Omental fat pad (tissue), 3 donors: ENCODE measurements at regions not wholly inside any gene's neighbourhood (a gene's known extent, or its start where the extent isn't known, plus 50 kb on each side); places are given as distances from the start of the nearest gene placed in this dataset.
"Not testable (repeated sequence)": the region's sequence is repeated elsewhere in the genome, so short reads cannot be mapped to it uniquely, and the experiment has no call there.

Source experiments
- ATAC-seq: fragments of 150-250 bp; one replicate; pipeline ENCODE4 v1.9.1; 2016; ENCODE audit warnings: mild to moderate bottlenecking, moderate library complexity; ENCODE audit not compliant: low FRiP score
- DNase-seq: peaks from one replicate; pipeline ENCODE4 v3.0.0-alpha.2; 2019; ENCODE audit warnings: low spot score
- TF ChIP-seq, protein P1 (sequence below), 3 donors: fragments of 450-650 bp; IDR thresholded peaks; one replicate each; pipeline ENCODE4 v1.5.1; 2016 to 2017; ENCODE audit warnings: antibody characterized with exemption in 3 of 3, mild to moderate bottlenecking in 3 of 3, moderate library complexity in 2 of 3

DNA sequence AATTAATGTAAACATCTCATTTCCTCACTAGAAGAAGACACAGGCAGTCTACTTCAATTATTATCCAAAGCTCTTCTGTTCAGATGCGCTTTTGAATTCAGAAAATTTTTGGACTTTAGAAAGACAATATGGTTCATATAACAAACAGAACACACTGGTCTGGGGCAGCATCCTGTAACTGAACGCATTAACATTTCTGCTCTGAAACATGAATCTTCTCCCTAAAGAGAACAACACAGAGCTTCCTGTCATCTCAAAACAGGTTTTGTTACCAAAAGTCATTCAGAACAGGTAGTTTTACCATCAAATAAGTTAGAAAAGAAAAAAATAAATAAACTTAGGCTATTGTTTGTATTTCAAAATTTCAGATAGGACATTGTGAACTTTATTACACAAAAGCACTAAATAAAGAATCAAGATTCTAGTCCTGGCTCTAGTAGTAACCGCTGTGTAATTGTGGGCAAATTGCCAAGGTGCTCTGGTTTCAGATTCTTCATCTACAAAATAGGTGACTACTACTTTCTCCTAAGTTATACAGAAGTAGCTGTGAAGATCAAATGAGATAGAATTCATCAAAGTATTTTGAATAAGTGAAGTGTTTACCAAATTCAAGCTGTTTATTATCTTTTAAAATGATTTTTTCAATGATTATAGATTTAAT is 252.3 kb upstream of the RASGEF1B start:
- no peak for DNase-seq
- no peak for ATAC-seq
- TF ChIP-seq, protein P1, sequence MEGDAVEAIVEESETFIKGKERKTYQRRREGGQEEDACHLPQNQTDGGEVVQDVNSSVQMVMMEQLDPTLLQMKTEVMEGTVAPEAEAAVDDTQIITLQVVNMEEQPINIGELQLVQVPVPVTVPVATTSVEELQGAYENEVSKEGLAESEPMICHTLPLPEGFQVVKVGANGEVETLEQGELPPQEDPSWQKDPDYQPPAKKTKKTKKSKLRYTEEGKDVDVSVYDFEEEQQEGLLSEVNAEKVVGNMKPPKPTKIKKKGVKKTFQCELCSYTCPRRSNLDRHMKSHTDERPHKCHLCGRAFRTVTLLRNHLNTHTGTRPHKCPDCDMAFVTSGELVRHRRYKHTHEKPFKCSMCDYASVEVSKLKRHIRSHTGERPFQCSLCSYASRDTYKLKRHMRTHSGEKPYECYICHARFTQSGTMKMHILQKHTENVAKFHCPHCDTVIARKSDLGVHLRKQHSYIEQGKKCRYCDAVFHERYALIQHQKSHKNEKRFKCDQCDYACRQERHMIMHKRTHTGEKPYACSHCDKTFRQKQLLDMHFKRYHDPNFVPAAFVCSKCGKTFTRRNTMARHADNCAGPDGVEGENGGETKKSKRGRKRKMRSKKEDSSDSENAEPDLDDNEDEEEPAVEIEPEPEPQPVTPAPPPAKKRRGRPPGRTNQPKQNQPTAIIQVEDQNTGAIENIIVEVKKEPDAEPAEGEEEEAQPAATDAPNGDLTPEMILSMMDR (IDR thresholded peaks at IDR 0.05) = no peak

DNA sequence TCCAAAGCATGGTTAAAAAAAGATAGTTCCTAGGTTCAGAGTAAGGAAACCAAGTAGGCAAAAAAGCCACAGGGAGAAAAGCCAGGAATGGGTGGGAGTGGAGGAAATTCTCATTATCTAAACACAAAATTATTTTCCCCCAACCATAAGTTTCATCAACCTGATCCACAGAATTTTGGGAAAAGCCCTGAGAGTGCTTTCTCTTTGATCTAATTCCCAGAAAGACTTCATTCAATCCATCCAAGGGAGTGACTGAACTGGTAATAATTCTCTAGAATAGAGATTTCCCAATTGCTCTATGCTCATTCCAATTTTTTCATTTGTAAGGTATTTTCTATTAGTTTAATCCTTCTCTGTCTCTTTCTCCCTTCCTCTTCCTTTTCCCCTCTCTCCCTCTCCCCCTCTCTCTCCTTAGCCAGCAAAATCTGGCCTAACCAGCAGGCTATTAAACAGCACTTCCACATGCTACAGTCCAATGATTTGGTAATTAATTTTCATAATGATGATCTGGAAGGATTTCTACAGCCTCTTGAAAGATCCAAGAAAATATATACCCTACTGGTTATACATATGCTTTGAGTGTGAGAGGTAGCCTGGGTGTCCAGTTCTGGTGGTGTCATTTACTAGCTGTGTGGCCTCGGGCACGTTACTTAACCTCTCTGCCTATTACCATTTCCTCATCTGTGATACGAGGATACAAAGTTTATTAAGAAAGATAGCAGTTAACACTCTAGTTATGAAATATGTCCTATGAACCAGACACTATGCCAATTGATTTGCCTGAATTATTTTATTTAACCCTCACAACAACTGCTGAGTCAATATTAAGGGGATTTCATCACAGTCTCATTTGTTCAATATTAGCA is 251.5 kb upstream of the RASGEF1B start:
- ATAC-seq (peak; percentile 77), DNase-seq (no peak)
- TF ChIP-seq, protein P1 (IDR thresholded peaks at IDR 0.05) = no peak

DNA sequence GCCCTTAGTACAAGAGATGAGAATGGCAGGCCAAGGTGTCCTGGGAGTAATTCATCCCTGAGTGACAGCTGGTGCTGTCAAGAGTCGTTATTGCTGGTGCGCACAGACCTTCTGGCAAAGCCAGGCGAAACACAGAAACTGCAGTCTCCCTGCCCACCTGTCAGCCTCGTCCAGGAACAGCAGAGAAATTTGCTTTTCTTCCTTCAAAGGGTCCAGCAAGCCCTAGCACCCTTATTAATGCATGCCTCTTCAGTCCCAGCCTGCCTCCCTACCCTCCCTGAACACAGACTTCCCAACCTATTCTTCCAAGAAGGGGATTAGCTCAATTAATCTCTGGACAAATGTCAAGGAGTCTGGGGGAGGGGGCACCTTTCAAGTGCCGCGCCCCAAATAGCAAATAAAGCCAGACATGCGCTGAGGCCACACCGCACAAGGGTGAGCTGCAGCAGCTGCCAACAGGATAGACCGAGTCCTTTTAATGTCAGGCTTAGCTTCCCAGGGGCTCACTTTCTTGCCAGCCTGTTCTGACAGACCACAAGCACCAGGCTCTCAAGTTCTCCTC is 250.7 kb upstream of the RASGEF1B start:
- TF ChIP-seq, protein P1 (IDR thresholded peaks at IDR 0.05) = no peak
- peak; percentile 69 for ATAC-seq
- DNase-seq = no peak

DNA sequence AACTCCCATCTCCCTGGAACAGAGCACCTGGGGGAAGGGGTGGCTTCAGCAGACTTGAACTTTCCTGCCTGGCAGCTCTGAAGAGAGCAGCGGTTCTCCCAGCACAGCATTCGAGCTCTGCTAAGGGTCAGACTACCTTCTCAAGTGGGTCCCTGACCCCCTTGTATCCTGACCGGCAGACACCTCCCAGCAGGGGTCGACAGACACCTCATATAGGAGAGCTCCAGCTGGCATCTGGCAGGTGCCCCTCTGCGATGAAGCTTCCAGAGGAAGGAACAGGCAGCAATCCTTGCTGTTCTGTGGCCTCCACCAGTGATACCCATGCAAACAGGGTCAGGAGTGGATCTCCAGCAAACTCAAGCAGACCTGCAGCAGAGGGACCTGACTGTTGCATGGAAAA is 244.1 kb upstream of the RASGEF1B start:
- ATAC-seq (no peak), DNase-seq (no peak)
- TF ChIP-seq, protein P1 (IDR thresholded peaks at IDR 0.05) = no peak

DNA sequence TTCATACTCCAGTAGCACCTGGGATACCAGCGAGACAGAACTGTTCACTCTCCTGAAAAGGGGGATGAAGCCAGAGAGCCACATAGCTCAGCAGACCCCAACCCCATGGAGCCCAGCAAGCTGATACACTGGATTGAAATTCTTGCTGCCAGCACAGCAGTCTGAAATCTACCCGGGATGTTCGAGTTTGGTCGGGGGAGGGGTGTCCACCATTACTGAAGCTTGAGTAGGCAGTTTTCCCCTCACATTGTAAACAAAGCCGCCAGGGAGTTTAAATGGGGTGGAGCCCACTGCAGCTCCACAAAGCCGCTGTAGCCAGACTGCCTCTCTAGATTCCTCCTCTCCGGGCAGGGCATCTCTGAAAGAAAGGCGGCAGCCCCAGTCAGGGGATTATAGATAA is 243.7 kb upstream of the RASGEF1B start:
- DNase-seq, ATAC-seq: not testable (repeated sequence)

DNA sequence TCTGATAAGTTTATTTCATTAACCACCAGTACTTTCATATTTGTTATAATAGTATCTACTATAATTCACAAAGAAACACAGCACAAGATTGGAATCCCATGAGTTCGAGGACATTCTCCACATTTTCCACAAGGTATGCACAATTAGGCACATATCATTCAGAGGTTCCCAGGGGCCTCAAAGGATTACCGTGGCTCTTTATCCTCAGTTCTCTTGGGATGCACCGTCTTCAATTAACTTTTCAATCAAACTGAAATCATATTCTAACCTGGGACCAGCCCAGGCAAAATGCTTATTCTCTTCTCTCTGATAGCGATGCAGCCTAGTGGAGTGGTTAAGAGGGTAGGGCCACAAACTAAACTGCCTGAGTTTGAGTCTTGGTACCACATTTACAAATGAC is 242.6 kb upstream of the RASGEF1B start:
- DNase-seq (no peak), ATAC-seq (no peak)
- TF ChIP-seq, protein P1 (IDR thresholded peaks at IDR 0.05) = no peak

DNA sequence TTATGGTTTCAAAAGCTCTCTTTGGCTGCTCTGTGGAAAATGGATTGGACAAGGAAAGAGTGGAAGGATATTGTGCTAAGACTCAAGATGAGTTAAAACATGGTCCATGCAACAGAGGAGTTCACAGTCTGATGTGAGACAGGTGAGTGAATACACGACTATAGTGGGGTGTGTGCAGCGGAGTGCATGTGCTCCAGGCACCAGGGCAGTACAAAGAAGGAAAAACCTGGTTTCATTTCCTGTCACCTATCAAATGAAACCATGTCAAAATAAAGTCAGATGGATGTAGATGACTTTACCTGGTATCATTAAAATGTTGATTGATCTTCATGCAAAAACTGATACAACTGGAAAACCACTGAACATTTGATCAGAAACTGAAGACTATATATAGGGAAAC is 241.0 kb upstream of the RASGEF1B start:
- TF ChIP-seq, protein P1 (IDR thresholded peaks at IDR 0.05) = no peak

More for the DNA sequence above, 241.0 kb upstream of the RASGEF1B start:
- ATAC-seq (no peak), DNase-seq (no peak)
